Activated T-cell treated with anti-CD3 and anti-CD28 coated beads, Interleukin-2, amount 50 U/mL, for 1 hour (primary cell): ENCODE measurements at regions not wholly inside any gene's neighbourhood (a gene's known extent, or its start where the extent isn't known, plus 50 kb on each side); places are given as distances from the start of the nearest gene placed in this dataset.

Source experiments
- DNase-seq: peaks from one replicate; pipeline ENCODE4 v3.0.0-alpha.2; 2020

- no peak for DNase-seq
Observed at GRCh38 chr11:36929401-36929800, 331.4 kb upstream of the RAG2 start.

- DNase-seq, result no peak
Observed at GRCh38 chr11:36928621-36929020, 330.6 kb upstream of the RAG2 start.

- no peak for DNase-seq
Observed at GRCh38 chr11:36899800-36900199, 301.8 kb upstream of the RAG2 start.

GRCh38 chr11:36890841-36891240 is 292.8 kb upstream of the RAG2 start:
- no peak for DNase-seq

- no peak for DNase-seq
Observed at GRCh38 chr11:36890121-36890679, 292.2 kb upstream of the RAG2 start.

GRCh38 chr11:36885154-36885553 is 287.1 kb upstream of the RAG2 start:
- no peak for DNase-seq

- no peak for DNase-seq
Observed at GRCh38 chr11:36878737-36879136, 280.7 kb upstream of the RAG2 start.

GRCh38 chr11:36877149-36877548 is 279.1 kb upstream of the RAG2 start:
- no peak for DNase-seq

- no peak for DNase-seq
Observed at GRCh38 chr11:36876266-36876665, 278.2 kb upstream of the RAG2 start.

GRCh38 chr11:36874291-36874690 is 276.3 kb upstream of the RAG2 start:
- no peak for DNase-seq

- no peak for DNase-seq
Observed at GRCh38 chr11:36870361-36870760, 272.3 kb upstream of the RAG2 start.

GRCh38 chr11:36868380-36868779 is 270.3 kb upstream of the RAG2 start:
- no peak for DNase-seq

GRCh38 chr11:36865846-36866245 is 267.8 kb upstream of the RAG2 start:
- no peak for DNase-seq

GRCh38 chr11:36854875-36855274 is 256.8 kb upstream of the RAG2 start:
- DNase-seq, result no peak

GRCh38 chr11:36848660-36849059 is 250.6 kb upstream of the RAG2 start:
- no peak for DNase-seq

GRCh38 chr11:36840378-36840777 is 242.3 kb upstream of the RAG2 start:
- no peak for DNase-seq

GRCh38 chr11:36837831-36838437 is 239.9 kb upstream of the RAG2 start:
- no peak for DNase-seq

- no peak for DNase-seq
Observed at GRCh38 chr11:36825251-36825650, 227.2 kb upstream of the RAG2 start.

- no peak for DNase-seq
Observed at GRCh38 chr11:36824349-36824748, 226.3 kb upstream of the RAG2 start.

- no peak for DNase-seq
Observed at GRCh38 chr11:36822829-36823228, 224.8 kb upstream of the RAG2 start.

GRCh38 chr11:36818410-36818809 is 220.4 kb upstream of the RAG2 start:
- DNase-seq, result no peak

GRCh38 chr11:36817336-36817965 is 219.4 kb upstream of the RAG2 start:
- no peak for DNase-seq

- DNase-seq, result no peak
Observed at GRCh38 chr11:36809303-36809702, 211.3 kb upstream of the RAG2 start.

- no peak for DNase-seq
Observed at GRCh38 chr11:36807871-36808270, 209.8 kb upstream of the RAG2 start.

- no peak for DNase-seq
Observed at GRCh38 chr11:36803084-36803483, 205.0 kb upstream of the RAG2 start.
